ENCODE measurements at regions not wholly inside any gene's neighbourhood (a gene's known extent, or its start where the extent isn't known, plus 50 kb on each side); places are given as distances from the start of the nearest gene placed in this dataset.

- no peak for DNase-seq
Measured at GRCh38 chr3:115332998-115333397, 185.9 kb upstream of the ZBTB20 start.

DNA sequence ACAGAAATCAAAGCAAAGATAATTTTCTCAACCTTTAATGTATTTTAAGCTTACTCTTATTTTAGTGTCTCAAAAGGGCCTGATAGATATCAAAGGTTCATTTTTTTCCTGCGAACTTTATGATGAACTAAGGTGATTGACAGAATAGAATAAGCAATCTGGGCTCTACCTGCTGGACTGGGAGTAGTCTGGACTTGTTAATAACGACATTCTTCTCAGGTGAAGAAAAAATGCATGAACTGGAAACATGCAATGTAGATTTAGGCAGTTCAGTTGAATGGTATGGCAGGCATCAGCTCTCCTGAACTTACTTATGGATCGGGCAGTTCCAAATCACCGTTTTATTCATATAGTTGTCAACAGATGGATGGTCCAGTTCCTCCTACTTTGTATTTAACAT is 189.7 kb upstream of the ZBTB20 start:
- DNase-seq: no peak

GRCh38 chr3:115340586-115340985 is 193.5 kb upstream of the ZBTB20 start:
- DNase-seq: no peak

GRCh38 chr3:115341208-115341607 is 194.1 kb upstream of the ZBTB20 start:
- DNase-seq: no peak

GRCh38 chr3:115347737-115348136 is 200.6 kb upstream of the ZBTB20 start:
- no peak for DNase-seq

- DNase-seq: no peak
Measured at GRCh38 chr3:115348412-115348811, 201.3 kb upstream of the ZBTB20 start.

DNA sequence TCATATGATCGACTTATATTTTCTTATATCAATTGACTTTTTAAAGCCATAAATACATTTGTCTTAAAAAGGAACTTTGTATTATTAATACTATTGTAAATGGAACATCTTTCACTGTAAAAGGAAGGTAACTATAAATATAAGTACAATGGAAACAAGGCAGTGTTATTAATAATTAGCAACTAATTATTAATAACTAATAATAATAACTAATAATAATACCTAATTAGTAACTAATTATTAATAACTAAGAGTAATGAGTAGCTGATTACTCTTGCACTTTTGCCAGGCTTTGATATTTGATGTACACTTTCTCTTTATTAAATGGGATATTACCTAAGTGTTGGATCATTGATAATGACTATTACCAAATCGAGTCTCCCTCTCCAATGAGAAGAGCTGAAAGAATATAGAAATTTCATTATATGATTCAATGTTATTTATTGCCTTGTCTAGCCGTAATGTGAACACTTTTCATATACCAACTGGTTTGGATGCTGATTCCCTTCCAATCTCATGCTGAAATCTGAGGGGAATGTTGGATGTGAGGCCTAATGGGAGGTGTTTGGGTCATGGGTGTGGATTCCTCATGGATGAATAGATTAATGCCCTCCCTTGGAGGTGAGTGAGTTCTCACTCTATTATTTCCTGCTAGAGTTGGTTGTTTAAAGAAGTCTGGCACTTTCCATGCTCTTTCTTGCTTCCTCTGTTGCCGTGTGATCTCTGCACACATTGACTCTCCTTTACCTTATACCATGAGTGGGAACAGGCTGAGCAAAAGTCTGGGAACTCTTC is 202.1 kb upstream of the ZBTB20 start:
- DNase-seq: no peak

- DNase-seq: no peak
Measured at GRCh38 chr3:115350606-115351005, 203.5 kb upstream of the ZBTB20 start.

- no peak for DNase-seq
Measured at GRCh38 chr3:115351193-115351592, 204.1 kb upstream of the ZBTB20 start.

GRCh38 chr3:115354010-115354409 is 206.9 kb upstream of the ZBTB20 start:
- no peak for DNase-seq

DNA sequence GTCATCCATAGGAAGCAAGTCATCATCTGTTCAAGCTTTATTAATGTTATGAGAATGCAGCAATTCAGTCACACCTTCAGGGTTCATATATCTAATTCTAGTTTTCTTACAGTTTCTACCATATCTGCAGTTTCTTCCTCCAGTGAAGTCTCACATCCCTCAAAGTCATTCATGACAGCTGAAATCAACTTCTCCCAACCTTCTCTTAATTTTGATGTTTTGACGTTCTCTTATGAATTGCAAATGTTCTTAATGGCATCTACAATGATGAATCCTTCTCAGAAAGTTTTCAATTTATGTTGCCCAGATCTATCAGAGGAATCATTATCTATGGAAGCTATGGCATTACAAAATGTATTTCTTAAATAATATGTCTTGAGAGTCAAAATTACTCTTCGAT is 210.4 kb upstream of the ZBTB20 start:
- DNase-seq: no peak

GRCh38 chr3:115359536-115359935 is 212.4 kb upstream of the ZBTB20 start:
- DNase-seq: no peak

DNA sequence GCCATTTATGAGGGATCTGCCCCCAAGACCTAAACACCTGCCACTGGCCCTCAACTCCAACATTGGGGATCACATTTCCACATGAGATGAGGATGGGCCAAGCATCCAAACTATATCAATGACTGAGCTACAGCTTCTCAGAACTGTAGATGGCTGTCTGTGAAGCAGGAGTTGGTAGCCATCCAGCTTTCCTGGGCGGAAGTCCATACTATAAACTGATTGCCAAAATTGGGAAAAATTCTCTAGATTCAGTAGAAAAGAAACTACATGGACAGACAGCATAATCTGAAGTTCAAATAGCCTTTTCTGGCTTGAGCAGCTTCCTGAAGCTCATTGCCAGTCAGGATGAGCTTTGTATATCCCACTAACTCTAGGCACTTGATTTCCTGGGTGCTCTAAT is 214.7 kb upstream of the ZBTB20 start:
- DNase-seq: no peak

GRCh38 chr3:115363071-115363470 is 216.0 kb upstream of the ZBTB20 start:
- no peak for DNase-seq

DNA sequence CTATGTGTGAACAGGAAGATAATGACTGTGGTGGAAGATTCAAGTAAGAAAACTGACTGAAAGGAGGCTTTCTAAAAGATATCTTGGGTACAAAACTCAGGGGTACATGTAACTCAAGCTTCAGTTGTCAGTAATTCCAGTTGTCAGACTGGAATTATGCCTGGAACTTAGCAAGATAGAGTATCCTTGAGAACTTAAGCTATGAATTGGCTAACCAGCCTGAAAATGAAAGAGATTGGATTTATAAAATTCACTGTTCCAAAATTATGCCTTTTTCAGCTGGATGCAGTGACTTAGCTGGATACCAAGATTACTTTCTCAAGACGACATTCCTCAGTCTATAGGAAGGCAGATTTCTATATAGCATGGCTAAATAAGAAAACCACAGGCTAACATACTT is 221.9 kb upstream of the ZBTB20 start:
- DNase-seq: no peak

GRCh38 chr3:115375362-115375761 is 228.3 kb upstream of the ZBTB20 start:
- no peak for DNase-seq

DNA sequence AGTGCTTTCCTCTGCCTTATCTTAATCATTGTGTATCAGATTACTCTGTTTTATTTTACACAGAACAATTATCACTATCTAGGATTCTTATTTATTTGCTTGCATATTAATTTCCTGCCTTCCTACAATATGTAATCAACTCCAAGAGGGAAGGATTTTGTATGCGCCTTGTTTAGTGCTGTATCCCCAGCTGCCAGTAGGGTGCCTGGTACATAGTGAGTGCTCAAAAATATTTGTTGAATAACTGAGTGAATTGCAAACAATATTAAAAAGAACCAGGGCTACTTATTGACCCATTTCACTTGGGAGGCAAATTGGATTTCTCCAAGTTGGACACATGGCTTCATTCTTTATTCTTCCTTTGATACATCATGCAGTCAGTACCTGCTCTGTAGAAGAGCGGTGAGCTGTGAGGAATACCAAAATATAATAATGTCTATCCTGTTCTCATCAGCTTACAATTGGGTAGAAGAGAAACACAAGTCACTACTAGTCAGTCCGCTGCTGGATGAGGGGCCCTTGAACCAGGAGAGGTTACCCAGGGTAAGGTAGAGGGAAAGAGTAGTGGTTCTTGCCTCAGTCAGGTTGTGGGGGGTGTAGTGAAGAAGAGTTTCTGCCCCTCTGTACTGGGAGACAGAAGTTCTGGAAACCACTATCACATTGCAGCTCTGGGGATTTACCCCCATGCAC is 233.9 kb upstream of the ZBTB20 start:
- no peak for DNase-seq

- DNase-seq: no peak
Measured at GRCh38 chr3:115381573-115381912, 234.5 kb upstream of the ZBTB20 start.

GRCh38 chr3:115381931-115382330 is 234.8 kb upstream of the ZBTB20 start:
- DNase-seq: no peak

DNA sequence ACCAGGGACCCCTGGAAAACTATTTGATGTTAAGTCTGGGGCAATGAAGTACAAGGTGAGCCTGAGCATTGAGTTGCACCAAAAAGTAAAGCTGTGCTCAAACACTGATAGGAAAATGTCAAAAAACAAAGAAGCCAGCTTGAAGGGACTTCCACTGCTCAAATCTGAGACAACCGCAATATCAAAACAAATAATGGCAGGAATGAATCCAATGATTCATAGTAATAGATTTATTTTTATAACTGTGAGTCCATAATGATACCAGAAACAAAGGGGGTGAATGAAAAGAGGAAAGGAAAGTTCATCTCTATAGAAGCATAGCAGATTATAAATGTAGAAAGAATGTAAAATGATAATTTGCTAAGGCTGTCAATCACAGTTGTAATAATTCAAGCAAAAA is 237.3 kb upstream of the ZBTB20 start:
- no peak for DNase-seq

DNA sequence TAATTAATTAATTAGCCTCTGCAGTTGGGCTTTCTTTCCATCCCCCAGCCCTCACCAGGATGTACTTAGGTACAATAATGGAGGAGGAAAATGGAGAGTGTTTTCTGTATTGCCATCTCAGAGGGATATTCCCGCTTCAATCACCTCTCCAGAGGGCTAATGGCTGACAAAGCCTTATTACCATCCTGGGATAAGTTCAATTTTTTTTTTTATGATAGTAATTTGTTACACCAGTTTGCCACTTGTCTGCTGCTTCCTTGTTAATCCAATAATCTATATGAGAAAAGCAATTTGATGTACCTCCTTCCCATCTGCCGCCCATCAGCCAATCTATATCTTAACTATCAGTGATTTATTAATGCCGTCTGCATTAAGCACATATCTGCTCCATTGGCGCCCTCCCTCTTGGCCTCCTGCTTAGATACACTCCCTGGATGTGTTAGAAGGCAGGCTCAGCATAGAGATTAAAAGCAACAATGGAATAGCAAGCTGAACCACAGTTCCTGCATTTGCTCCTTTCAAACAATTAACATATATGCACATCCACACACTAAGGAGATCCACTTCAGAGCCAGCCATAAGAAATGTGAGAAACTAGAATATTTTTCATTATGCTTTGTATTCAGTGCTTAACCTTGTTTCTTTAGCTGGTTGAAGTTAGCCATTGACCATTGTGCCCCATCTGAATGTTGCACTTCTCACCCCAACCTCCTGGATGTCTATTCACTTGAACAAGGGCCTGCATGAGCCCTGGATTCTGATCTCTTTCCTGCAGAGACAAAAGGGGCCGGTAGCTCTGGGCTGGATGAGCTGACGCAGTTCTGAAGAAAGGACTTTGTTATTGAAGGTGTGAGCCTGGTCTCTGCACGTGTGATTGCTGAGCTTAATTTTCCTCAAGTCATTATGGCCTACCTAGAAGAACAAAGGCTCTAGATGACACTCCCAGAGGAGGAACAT is 237.3 kb upstream of the GAP43 start:
- no peak for DNase-seq

DNA sequence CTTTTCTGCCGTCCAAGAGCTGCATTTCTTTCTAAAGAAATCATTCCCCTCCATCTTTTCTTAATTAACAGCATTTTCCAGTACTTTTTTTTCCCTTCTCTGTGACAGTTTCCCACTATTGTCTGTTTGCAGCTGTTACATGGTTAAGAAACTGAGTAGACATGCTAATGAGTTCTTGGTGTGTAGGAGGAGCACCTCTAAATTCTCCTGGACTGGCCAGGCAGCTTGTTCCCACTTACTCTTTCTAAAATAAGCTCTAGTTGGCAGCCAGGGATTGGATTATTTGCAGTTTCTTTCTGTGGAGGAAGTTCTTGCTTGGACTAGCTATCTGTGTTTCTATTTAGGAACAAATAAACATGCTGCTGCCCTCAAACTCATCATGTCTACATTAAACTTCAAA is 235.1 kb upstream of the GAP43 start:
- no peak for DNase-seq

GRCh38 chr3:115388811-115389210 is 234.5 kb upstream of the GAP43 start:
- no peak for DNase-seq

GRCh38 chr3:115396801-115397200 is 226.5 kb upstream of the GAP43 start:
- DNase-seq: no peak
